HG03060 (cell line): ENCODE measurements at regions not wholly inside any gene's neighbourhood (a gene's known extent, or its start where the extent isn't known, plus 50 kb on each side); places are given as distances from the start of the nearest gene placed in this dataset.

ENCODE experiments used
- ATAC-seq: cut with Tn5 transposase; IDR thresholded peaks from one replicate; pipeline ENCODE4 v1.9.1; 2021; ENCODE audit warnings: low read depth, moderate number of reproducible peaks; ENCODE audit not compliant: unreplicated experiment

DNA sequence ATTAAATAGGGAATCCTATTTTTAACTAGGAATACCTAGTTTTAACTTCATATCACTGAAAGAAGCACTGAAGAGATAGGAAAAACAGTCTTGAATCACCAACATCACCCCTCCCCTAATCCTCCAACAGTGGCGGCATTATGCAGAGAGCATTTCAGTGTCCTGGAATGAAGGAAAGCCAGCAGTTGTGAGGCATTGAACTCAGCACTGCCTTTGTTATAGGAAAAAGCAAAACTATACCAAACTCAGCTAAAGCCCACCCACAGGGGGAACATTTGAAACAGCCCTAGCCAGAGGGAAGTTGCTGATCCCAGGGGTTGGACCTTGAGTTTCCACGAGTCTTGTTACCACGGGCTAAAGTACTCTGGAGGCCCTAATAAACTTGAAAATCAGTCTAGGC, 310.6 kb upstream of the EDIL3 start:
- ATAC-seq = no peak

DNA sequence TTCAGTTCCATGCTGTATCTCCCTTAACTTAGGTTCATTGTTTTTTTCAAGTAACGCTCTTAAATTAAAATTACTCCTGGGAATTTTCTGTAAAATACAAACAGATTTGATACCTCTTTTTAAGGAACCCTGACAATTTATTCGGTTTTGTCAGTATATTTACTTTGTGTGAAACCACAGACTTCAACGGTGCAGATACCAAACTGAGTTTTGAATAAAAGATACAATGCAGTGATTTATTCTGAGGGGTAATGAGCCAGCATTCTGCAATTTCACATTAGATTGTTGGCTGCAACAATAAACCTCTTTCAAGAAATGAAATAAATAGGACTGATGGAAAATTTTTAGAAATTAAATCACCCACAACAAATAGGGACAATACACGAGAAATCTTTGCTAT, 308.6 kb upstream of the EDIL3 start:
- ATAC-seq = no peak

DNA sequence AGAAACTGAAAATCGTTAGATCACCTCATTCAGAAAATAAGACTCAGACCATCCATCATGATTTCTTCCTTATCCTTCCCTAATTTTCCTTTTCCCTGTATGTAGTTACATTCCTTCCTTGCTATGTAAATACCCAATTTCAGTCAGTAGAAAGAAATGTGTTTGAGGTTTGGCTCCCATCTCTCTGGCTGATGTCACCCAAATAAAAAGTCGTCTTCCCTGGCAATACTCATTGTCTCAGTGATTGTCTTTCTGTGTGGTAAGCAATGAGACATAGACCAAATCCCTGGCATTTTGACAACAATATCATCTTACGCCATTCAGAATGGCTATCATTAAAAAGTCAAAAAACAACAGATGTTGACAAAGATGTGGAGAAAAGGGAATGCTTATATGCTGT, 303.9 kb upstream of the EDIL3 start:
- ATAC-seq = no peak

GRCh38 chr5:84685121-84685894, 300.6 kb upstream of the EDIL3 start:
- no peak for ATAC-seq

GRCh38 chr5:84683594-84683993, 298.9 kb upstream of the EDIL3 start:
- no peak for ATAC-seq

- ATAC-seq = no peak
Observed at GRCh38 chr5:84682531-84682930, 297.9 kb upstream of the EDIL3 start.

DNA sequence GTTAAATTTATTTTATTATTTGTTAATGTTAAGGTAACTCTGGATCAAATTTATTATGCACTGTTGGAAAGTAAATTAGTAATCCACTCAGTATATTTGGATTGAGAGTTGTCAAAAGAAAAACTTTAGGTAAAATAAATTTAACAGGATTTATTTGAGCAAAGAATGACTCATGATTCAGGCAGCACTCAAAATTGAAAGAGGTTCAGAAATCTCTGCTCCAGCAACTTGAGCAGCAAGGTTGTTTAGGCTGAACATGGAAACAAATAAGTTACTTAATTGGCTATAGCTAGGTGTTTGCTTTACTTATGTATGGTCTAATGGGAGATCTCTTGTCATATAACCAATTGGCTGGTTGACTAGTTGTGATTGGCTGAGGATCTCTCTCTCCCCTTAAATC, 296.2 kb upstream of the EDIL3 start:
- no peak for ATAC-seq

- no peak for ATAC-seq
Observed at GRCh38 chr5:84673785-84674184, 289.1 kb upstream of the EDIL3 start.

DNA sequence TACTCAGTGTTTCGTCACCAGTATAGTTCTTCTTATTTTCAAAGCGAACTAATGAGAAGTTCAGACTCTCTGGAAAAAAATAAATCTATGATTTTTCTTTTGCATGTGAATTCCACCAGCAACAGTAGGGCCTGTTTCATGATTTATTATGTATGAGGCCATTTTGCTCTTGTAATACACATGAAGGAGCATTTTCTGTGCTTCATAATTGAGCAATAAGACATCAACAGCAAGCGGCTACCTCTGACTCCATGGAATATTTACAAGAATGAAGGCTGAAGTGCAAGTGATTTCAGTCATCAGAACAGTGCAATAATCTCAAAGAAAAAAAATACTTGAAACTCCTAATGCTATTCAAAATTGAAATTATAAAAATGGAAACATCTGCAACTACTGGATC, 282.9 kb upstream of the EDIL3 start:
- ATAC-seq = no peak

DNA sequence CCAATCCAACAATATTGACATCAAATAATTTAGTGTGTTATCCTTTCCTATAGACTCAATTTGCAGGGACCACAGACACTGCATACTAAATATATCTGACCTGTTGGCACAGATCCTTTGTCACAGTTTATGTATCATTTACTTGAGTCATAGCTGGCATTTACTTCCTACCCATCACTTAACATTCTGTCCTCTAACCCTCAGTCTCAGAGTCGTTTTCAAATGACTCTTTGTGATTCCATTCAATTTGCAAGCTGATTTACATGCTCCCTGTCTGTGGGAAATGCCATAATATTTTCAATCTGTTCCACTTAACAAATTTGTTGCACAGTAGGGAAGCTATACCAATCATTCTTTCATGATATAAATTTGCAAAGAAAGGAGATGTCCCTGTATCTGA, 265.7 kb upstream of the EDIL3 start:
- ATAC-seq = no peak

- ATAC-seq = no peak
Observed at GRCh38 chr5:84647581-84647980, 262.9 kb upstream of the EDIL3 start.

DNA sequence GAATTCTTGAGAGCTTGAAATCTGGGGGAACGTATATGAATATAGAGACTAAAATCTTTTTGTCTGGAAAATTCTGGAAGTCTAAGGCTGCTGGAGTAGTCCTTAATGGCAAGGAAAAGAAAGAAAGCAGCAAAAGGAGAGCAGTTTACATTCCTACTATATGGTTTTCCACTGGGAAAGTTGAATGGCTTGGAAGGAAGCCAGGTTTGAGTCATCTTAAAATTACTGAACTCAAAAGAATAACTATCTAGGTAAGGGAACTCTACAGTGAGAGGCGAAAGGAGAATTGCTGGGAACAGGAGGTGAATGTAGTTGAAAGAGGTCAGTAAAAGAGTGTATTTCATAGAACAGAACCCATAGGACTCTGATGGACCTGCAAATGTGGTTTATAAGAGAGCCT, 258.1 kb upstream of the EDIL3 start:
- no peak for ATAC-seq

- no peak for ATAC-seq
Observed at GRCh38 chr5:84642324-84642723, 257.6 kb upstream of the EDIL3 start.

DNA sequence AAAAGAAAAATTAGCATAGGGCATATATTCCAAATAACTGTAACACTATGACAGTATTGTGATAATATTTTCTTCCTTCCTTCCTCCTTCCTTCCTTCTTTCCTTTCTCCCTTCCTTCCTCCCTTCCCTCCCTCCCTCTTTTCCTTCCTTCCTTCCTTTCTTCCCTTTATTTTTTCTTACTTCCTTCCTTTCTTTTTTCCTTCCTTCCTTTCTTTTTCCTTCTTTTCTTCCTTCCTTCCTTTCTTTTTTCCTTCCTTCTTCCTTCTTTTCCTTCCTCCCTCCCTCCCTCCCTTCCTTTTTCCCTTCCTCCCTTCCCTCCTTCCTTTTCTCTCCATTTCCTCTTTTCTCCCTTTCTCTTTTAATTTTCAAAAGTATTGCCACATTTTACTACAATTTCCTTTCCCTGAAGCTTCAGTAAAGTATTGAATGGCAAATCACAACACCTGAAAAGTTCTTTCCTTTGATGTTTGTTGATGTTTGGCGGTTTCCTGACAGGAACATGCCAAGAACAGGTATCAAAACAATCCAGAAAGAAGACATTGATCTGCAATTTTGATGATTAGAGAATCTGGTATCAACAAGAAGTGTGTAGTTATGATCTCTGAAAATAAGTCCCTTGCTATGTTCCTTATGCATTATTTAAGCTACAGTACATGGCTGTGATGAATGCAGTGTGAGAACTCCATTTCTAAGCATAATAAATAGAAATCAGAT, 253.1 kb upstream of the EDIL3 start:
- no peak for ATAC-seq

DNA sequence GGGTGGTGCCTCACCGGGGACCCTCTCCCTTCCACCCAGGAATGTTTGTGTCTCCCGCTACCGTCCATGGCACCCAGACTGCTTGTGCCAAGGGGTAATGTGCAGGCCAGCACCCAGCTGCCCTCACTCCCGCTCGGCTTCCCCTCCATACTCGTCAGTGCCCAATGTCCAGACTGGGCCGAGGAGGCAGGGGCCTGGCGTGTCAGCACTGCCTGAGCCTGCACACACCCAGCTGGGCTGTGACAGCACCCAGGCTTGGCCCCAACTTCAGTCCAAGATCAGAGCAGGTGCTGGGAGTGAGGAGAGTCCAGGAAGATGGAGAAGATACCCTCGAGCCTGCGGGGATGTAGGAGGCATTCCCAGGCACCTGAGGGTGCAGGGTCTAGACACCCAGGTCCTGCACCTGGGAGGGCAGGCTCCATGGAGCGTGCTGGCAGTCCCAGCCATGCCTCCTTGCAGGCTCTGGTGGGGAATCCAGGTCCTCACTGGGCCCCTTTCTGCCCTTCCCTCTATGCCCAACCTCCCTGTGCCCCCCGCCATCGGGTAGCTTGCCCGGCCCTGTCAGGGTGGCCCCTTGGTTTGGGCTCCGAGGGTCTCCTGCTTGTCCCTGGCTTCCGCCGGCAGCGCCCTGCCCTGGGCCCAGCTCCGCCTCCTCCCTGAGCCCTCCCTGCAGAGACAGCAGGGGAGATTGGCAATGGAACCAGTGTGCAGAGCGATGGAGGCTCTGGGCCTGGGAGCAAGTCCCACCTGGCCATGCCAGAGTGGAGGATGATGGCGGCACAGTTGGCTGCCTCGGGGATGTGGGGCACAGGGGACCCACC, 250.8 kb upstream of the EDIL3 start:
- ATAC-seq = no peak

- ATAC-seq = no peak
Observed at GRCh38 chr5:84634256-84634655, 249.6 kb upstream of the EDIL3 start.

GRCh38 chr5:84632418-84632817, 247.7 kb upstream of the EDIL3 start:
- ATAC-seq = no peak

GRCh38 chr5:84628918-84629317, 244.2 kb upstream of the EDIL3 start:
- ATAC-seq = no peak

- peak; percentile 41 for ATAC-seq
Observed at GRCh38 chr5:84623019-84623418, 238.3 kb upstream of the EDIL3 start.

- ATAC-seq = no peak
Observed at GRCh38 chr5:84622461-84622860, 237.8 kb upstream of the EDIL3 start.

DNA sequence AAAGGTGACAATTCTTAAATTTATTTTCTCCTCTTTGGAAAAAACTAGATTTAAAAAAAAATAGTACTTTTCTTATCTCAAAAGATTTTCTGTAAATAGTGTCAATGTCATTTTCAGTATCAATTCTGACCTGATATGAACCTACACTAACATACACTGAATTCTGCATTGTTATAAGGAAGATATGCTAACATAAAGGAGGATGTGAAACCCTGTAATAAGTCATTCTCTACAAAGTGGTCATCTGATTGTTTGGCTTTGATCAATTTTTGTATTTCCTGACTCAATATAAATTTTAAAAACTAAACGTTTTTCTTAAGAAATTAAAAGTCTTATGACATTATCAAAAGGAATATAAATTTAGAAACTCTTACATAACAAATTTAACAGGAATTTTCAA, 233.6 kb upstream of the EDIL3 start:
- no peak for ATAC-seq
